CD4-positive, alpha-beta T cell treated with Interleukin-10 for 1 hour (primary cell): ENCODE measurements at regions not wholly inside any gene's neighbourhood (a gene's known extent, or its start where the extent isn't known, plus 50 kb on each side); places are given as distances from the start of the nearest gene placed in this dataset.
"Not testable (repeated sequence)": the region's sequence is repeated elsewhere in the genome, so short reads cannot be mapped to it uniquely, and the experiment has no call there.

Experiments used
- DNase-seq: peaks from one replicate; pipeline ENCODE4 v3.0.0-alpha.2; 2020

DNA sequence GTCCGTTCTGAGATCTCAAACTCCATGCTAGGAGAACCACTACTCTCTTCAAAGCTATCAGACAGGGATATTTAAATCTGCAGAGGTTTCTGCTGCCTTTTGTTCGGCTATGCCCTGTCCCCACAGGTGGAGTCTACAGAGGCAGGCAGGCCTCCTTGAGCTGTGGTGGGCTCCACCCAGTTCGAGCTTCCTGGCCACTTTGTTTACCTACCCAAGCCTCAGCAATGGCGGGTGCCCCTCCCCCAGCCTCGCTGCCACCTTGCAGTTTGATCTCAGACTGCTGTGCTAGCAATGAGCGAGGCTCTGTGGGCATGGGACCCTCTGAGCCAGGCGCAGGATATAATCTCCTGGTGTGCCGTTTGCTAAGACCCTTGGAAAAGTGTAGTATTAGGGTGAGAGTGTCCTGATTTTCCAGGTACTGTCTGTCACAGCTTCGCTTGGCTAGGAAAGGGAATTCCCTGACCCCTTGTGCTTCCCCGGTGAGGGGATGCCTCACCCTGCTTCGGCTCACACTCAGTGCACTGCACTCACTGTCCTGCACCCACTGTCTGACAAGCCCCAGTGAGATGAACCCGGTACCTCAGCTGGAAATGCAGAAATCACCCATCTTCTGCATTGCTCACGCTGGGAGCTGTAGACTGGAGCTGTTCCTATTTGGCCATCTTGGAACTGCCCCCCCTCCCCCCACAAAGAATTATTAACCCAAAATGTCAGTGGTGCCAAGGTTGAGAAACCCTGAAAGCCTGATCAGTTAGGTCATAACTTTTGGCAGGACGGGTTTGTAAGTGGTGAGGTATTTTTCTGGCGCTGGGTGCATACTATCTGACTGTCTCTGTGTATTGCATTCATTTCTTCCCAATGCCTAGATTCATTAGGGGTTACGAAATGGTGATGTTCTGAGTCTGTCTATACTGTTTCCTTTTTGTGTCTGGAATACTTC, 181.4 kb downstream of the TEX29 start:
- DNase-seq = not testable (repeated sequence)

DNA sequence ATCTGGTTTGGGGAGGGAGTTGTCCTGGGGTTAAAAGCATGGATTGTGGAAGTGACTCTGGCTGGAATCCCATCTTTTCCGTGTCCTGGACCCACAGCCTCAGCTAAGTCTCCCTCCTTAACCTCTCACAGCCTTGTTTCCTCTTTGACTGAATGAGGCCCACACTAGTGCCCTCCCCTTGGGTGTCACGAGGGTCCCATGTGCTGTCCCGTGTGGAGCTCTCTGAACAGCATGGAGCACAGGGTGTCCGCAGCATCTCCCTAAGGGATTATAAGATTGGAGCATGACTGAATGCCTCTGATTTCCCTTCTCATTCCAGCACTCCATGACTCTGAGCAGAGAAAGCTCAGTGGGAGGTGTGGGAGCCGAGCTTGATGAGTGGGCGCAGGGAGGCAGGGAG, 182.5 kb downstream of the TEX29 start:
- no peak for DNase-seq

DNA sequence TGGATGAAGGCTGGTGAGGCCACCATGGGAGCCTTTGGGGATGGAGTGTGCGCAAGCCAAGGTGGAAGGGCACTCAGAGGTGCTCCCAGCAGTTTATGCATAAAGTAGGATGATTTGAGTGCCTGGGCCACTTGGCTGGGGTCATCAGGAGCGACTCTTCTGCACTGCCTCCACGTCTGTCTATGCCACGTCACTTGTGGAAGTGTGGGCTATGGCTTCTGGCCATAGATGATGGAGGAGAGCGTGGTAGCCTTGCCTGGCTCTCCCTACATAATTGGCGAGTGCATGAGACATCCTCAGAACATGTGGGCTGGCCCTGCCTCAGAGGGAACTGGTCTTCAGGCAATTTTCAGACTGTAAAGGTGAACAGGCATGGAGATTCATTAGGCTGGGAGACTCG, 182.9 kb downstream of the TEX29 start:
- DNase-seq = no peak

DNA sequence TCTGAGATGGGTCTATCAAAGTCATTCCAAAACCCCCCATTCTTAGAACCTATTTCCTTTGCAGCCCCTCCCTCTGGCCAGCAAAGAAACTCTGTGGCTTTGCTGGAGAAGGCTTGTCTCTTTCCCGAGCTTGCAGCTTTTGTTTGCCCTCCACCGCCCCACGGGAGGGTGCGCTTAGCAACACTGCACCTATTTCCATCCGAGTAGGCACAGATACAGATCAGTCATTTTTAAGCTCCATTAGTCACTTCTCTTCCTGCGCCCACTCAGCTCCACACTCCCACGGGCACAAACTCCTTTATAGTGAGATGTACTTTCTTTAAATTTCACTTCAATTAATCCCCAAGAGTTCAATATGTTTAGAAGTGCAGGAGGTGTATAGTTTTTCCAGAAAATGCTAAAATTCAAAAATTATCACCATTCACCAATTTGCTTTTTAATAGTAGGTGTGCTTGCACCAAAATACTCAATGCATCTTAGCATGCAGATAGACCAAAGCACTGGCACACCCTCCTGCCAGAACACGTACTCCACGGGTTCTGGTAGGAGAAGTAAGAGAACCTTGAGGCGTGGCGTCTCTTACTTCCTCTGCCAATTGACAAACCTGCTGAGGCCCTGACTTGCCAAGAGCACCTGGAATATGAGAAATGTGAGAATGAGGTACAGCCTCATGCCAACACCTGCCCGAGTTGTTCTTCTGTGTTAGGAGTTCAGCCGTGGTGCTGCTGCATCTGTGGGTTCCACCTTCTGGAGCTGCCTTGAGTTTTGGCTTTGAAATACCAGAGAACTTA, 183.7 kb downstream of the TEX29 start:
- DNase-seq = no peak

DNA sequence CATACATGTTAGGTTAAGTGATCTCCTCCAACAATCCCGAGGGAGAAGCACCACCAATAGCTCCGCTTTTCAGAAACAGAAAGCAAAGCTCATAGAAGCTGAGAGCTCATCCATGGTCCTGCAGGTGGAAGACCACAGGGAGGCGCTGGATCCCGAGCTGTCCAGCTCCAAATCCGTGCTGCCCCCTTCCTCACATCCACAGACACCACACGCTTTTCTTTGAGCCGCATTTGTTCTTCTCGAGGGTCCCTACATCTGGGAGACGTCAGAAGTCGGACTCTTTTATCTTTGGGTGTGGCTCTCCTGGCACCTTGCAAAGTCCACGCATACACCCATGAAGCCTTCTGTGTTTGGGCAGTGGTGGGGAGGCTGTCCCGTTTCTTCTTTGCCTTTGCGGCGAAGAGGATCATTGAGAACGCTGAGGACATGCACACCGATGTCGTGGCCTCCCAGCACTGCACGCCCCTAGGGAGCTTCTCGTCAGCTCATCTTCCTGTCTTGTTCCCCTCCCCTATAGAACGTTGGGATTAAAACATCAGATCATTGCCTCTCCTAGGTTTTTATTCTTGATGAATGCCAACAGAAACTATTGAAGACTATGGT, 184.8 kb downstream of the TEX29 start:
- DNase-seq = no peak

DNA sequence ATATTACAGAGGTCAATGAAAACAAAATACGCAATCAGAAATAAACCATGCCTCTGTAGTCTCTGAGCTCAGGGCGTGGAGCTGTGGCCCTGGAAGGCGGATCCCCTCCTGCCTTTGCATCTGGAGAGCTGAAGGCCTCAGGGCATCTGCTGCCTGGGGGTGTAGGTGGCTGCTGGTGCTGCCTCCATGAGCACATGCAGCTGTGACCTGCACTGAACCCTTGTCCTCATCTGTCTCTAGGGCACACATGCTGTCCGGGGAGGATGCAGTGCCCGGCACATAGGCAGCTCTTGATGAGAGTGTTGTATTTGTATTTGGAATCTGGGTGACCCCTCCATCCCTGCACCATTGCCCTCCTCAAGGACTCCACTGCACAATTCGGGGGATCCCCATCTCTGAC, 185.7 kb downstream of the TEX29 start:
- DNase-seq = no peak

DNA sequence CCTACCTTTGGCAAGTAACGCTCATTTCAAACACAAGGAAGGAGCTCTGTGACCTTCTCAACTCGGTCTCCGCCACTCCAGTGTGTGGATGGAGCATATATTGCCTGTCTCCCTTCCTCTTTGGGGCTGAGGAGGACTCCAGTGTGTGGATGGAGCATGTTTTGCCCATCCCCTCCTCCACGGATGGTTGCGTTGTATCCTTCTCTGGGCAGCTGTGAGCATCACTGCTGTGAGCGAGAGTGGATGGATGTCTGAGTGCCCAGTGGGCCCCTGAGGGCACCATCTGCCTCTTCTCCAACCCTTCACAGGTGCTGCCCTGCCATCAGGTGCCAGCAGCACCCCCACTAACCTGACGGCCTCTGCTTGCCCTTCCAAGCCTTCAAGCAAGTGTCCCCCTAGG, 186.2 kb downstream of the TEX29 start:
- no peak for DNase-seq

DNA sequence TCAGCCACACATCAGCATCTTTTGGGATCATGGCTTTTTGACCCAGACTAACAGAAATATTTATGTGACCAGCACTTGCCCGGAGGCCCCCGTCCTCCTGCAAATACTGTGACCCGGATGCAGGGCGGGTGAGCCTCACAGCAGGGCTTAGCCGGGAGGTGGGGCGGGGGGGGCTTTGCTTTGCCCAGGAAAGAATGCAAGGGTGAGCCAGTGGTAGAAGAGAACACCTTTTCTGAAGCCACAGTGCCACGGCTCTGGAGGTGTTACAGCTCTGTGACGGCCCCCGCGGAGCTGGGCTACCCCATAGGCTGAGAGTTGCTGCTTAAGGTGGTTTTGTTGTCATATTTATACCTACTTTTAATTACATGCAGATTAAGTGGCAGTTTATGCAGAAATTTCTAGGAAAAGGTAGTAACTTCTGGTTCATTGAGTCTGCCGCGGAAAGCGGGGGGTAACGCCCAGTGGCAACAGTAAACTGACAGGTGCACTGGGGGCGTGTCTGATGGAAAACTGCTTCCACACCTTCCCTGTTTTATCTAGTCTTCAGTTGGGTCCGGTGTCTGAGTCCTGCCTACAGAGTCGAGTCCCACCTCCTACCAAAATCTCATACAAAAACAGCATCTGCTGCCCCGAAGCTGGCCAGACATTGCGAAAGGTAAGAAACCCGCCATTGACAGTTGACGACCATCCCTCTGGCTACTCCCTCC, 187.9 kb downstream of the TEX29 start:
- DNase-seq = no peak

DNA sequence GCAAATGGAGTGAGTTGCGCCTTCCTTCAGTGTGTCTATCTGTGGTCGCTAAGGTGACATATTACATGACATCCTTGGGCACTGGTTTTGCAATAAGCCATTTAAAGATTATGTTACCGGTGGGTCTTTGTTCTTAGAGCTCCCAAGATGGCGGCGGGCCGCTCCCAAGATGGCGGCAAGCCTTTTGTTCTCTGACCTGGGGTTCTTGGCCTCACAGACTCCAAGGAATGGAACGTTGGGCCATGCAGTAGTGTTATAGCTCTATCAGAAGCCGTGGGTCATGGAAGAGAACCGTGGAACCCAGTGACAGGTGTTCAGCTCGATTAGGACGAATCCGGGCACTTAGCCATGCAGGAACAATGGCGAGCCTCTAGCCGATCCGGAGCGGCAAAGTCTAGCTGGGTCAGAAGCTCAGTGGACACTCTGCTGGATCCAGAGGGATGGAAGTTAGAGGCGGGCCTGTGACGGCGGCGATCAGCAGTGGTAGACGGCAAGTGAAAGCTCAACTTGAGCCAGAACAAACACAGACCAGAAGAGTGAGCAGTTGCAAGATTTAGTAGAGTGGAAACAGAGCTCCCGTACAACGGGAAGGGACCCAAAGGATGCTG, 188.6 kb downstream of the TEX29 start:
- no peak for DNase-seq

DNA sequence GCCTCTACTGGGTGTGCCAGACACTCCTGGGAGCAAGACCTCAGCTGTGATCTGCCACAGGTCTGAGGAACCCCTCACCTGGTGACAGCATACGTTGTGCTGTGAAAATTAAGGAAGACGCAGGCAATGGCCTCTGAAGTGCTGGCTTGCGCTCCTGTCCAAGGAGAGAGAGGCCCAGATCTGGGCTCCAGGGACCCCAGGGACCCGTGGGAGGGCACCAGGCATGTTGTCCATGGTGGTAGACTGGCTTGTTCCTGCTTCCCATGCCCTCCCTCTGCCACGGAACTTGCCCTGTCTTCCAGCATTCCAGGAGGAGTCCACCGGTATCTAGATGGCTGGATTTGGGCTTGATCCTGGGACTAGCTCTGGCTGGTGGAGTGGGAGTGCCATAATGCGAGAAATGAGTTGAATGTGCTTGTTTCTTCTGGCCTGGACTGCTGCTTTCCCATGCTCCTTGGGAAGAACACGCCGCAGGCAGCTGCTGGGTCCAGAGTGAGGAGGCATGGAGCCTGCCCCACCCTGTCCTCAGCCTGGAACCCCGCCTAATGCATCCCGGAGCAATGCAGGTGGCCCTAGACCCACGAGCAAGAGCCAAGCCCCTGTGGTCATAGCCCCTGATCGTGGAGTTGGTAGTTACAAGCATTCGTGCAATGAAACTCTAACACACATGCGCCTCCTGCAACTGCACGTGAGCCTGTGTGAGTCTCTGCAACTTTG, 190.2 kb downstream of the TEX29 start:
- DNase-seq = no peak

DNA sequence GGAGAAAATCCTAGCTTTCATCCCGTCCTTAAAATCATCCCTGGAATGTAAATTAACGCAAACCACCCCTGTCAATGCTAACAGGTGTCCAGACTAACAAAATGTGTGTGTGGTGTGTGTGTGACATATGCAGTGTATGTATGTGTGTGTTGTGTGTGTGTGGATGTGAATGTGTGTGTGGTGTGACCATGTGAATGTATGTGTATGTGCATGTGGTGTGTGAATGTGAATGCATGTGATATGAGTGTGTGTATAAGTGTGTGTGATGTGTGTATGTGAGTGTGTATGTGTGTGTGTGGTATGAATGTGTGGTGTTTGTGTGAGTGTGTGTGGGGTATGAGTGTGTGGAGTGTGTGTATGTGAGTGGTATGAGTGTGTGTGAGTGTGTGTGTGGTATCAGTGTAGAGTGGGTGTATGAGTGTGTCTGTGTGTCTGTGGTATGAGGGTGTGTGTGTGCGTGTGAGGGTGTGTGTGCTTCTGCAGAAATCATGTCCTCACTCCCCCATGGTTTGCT, 190.8 kb downstream of the TEX29 start:
- DNase-seq = no peak

DNA sequence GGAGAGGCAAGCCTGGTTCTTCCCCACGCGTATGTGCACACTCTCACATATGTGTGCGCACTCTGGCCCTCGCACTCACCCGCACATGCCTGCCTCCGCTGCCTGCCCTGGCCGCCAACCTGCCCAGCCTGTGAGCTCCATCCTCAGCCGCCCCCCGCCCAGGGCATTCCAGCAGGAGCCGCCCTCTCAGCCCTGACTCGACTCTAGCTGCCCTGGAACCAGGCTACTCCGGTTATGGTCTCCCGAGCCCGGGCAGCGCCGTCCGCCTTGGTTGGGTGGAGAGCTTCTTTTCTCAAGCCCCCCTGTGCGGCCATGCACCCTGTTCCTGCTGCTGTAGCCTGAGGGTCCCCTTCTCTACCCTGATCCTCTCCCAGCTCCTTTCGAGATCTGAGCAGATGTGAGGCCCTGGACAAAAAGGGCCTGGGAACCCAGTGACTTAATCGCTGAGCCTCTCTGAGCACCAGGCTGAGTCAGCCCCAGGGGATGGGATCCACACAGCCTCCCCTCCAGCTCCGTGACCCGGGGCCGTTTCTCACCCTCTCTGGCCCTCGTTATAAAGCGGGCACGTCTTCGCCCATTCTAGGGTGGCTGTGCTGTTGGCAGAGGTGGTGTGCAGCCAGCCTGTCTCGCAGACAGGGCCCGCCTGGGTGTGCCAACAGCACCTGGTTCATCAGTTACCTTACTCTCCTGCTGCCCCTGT, 191.5 kb downstream of the TEX29 start:
- no peak for DNase-seq

DNA sequence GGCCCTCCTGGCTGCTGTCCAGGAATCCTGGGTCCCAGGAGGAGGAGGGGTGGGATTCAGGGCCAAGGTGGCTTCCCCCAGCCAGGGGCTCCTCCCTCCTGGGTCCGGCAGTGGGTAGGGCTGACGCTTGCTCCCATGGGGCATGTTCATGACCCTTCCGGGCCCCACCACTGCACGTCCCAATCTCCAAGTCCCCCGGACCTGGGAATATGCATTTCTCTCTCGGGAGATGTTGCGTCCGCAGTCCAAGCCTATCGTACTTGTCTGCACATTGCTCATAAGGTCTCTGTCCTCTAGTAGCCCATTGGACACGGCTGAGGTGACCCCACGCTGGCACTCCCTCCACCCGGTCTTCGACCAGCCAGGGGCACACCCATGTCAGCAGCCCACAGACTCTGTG, 192.3 kb downstream of the TEX29 start:
- no peak for DNase-seq

DNA sequence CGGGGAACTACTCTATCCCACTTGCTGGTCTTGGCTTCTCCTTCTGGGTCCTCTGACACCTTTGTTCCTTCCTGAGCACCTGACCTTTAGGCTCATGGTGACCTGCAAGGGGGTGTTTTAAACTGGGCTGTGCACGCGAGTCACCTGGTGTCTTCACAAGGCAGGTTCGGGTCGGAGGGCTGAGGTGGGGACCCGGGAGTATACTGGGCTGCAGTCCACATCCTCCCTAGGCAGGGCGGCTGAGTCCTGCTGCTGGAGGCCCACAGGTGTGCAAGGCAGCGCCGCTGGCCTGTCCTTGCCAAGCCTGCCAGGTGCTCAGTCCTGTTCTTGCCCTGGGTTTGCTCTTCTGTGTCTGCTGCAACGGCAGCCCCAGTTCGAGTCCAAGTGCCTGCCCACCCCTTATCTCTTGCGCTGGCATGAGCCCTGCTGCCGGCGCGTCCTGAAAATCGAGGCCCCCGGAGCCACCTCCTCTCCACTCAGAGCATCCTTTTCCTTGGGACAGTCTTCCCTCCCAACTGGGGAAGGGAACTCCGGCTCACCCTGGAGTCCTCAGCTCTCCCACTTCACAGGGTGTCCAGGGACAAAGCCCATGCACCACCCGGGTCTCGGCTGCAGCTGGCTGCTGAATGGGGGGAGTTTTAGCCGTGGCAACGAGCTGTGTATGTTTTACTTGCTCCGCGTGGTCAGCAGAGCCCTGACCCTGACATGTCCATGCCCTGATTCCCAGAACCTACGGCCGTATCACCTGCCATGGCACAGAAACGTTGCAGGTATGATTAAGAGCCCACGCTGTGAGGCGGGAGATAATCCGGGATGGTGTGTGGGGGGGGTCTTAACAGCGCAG, 193.5 kb downstream of the TEX29 start:
- DNase-seq = no peak

DNA sequence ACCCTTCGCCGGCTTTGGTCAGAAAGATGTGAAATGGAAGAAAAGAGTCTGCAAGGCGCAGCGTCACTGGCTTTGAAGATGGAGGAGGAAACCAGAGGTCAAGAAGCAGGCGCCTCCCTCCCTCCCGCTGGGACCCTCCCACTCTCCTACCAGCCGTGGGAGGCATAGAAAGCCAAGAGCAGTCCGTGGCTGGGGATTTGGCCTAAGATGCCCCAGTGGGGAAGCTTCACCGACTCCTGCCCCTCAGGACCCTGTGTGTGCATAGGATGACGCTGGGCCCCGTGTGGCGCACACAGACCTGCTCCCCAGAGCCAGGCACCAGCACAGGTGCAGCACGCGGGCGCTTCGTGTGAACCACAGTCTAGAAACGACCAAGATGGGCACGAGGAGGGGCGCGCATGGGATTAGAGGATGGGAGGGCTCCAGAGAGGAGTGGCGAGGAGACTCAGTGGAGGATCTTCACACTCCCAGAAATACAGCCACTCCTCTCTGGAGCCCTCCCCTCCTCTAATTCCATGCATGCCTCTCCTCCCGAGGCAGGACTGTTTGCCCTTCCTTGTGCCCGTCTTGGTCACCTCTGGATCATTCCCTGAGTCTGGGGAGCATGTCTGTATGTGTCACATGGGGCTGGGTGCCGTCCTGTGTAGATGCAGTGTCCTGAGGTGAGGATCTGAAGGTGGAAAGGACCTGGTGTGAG, 194.3 kb downstream of the TEX29 start:
- no peak for DNase-seq

DNA sequence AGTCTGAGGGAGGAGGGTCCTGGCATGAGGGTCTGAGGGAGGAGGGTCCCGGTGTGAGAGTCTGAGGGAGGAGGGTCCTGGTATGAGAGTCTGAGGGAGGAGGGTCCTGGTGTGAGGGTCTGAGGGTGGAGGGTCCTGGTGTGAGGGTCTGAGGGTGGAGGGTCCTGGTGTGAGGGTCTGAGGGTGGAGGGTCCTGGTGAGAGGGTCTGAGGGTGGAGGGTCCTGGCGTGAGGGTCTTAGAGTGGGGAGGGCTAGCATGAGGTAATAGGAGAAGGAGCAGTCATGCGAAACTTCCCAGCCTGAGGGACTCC, 194.8 kb downstream of the TEX29 start:
- DNase-seq = no peak

DNA sequence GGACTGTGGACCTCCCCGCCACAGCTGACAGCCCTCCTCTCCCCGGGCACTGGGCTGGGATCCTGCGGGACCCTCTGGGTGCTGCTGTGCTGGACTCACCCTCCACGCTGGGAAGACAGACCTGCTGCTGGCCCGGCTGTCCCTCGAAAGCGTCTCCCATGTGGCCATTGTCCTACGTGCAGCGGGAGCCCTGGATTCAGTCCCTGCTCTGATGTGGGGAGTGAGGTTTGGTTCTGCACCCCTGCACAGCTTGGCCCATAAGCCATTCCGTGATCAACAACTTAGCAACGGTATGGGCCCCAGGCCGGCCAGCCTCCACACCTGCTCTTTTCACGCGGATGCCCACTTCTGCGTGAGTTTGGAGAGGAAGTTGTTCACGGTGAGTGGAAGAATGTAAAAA, 195.2 kb downstream of the TEX29 start:
- no peak for DNase-seq

DNA sequence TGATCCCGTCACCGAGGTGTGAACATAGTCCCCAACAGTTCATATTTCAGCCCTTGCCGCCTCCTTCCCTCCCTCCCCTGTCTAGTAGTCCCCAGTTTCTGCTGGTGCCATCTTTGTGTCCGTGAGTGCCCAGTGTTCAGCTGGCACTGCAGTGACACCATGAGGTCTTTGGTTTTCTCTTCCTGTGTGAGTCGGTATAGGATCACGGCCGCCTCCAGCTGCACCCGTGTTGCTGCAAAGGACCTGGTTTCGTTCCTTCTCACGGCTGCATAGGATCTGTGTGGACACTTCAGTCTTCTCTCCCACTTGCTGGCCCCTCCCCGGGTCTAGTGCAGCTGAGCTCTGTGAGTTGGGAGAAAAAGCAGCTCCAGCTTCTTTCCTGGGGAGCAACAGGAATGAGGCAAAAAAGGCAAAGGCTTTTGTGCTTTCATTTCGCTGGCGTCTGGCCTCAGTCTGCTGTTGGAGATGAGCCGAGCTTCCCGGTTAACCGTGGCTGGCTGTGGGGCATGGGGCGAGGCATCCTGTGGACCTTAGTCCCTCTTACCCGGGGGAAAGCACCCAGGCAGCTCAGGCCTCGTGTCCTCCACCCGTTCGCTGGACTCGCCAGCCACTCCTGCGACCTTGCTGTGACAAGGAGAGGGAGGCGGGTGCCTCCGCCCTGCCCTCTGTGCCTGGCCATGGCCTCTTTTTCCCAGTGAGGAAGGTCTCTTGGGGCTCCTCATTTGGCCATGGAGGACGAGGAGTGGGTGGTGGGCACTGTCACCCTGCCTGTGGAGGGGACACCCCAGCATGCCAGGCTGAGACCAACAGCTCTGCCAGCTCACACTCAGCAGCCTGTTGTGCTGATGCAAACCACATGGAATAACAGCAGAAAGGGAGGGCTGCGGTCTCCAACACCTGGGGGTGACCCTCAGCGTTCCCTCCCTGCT, 196.5 kb downstream of the TEX29 start:
- DNase-seq = no peak

DNA sequence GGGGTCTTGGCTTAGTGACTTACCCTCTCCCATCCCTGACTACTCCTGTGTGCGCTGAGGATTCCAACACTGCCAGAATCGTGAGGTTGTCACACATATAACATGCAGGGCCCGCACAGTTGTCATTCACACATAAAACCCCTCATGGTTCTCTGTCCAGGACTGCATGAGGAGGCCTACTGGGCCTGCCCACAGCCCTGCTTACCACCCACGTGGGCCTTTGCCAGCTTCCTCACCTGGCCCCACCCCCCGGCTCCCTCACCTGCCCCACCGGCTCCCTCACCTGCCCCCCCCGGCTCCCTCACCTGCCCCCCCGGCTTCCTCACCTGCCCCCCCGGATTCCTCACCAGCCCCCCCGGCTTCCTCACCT, 197.2 kb downstream of the TEX29 start:
- DNase-seq = no peak
